Transverse colon (tissue), 3 donors: ENCODE measurements at regions not wholly inside any gene's neighbourhood (a gene's known extent, or its start where the extent isn't known, plus 50 kb on each side); places are given as distances from the start of the nearest gene placed in this dataset.

Source experiments
- CTCF ChIP-seq, 5 experiments: fragments of 200-600 bp in 3 of 5; fragments of 450-650 bp in 2 of 5; sonication (generic) in 3 of 5; IDR thresholded peaks; 1 replicate in 2 of 5; 2 replicates in 3 of 5; pipeline ENCODE4 v1.5.1; 2016 to 2017; ENCODE audit warnings: antibody characterized with exemption in 5 of 5, inconsistent platforms in 3 of 5, mild to moderate bottlenecking in 2 of 5, moderate library complexity in 1 of 5
- POLR2A ChIP-seq: fragments of 450-650 bp; IDR thresholded peaks from one replicate; pipeline ENCODE4 v1.6.1; 2016; ENCODE audit warnings: antibody characterized with exemption, mild to moderate bottlenecking, moderate library complexity

- TF ChIP-seq POLR2A (no peak), CTCF (IDR thresholded peaks at IDR 0.05) (no peak)
These were observed 280.6 kb downstream of the SMOC2 start for GRCh38 chr6:168721571-168721970.
